ENCODE measurements at regions not wholly inside any gene's neighbourhood (a gene's known extent, or its start where the extent isn't known, plus 50 kb on each side); places are given as distances from the start of the nearest gene placed in this dataset.

- TF ChIP-seq, protein P1, sequence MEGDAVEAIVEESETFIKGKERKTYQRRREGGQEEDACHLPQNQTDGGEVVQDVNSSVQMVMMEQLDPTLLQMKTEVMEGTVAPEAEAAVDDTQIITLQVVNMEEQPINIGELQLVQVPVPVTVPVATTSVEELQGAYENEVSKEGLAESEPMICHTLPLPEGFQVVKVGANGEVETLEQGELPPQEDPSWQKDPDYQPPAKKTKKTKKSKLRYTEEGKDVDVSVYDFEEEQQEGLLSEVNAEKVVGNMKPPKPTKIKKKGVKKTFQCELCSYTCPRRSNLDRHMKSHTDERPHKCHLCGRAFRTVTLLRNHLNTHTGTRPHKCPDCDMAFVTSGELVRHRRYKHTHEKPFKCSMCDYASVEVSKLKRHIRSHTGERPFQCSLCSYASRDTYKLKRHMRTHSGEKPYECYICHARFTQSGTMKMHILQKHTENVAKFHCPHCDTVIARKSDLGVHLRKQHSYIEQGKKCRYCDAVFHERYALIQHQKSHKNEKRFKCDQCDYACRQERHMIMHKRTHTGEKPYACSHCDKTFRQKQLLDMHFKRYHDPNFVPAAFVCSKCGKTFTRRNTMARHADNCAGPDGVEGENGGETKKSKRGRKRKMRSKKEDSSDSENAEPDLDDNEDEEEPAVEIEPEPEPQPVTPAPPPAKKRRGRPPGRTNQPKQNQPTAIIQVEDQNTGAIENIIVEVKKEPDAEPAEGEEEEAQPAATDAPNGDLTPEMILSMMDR (IDR thresholded peaks at IDR 0.05) = peak in 4 of 6 experiments; percentile 16 to 39 (median 24)
- TF ChIP-seq POLR2A (IDR thresholded peaks at IDR 0.05) = no peak
These were observed 72.0 kb upstream of the TMEM178A start for GRCh38 chr2:39593439-39594393.
